BE2C (cell line): ENCODE measurements at regions not wholly inside any gene's neighbourhood (a gene's known extent, or its start where the extent isn't known, plus 50 kb on each side); places are given as distances from the start of the nearest gene placed in this dataset.

Experiments used
- DNase-seq: peaks from one replicate; pipeline ENCODE4 v3.0.0-alpha.2; 2020
- H3K27me3 ChIP-seq: fragments of 250-450 bp; sonication (Bioruptor Pico); 2 replicates; pipeline ENCODE4 v1.5.1; 2020; ENCODE audit warnings: mild to moderate bottlenecking
- H3K36me3 ChIP-seq: fragments of 250-450 bp; sonication (Bioruptor Pico); 2 replicates; pipeline ENCODE4 v1.5.1; 2020; ENCODE audit warnings: mild to moderate bottlenecking
- H3K4me1 ChIP-seq: fragments of 250-450 bp; sonication (Bioruptor Pico); 2 replicates; pipeline ENCODE4 v1.5.1; 2020
- H3K4me3 ChIP-seq: 2 replicates; pipeline ENCODE4 v1.5.1; 2011; ENCODE audit warnings: low read depth, low read length
- H3K9me3 ChIP-seq: fragments of 250-450 bp; sonication (Bioruptor Pico); 2 replicates; pipeline ENCODE4 v1.5.1; 2020
- CTCF ChIP-seq: IDR thresholded peaks from 2 replicates; pipeline ENCODE4 v1.5.1; 2012; ENCODE audit warnings: mild to moderate bottlenecking, low read depth, low read length

GRCh38 chr7:88700725-88701124 lies 58.8 kb upstream of the ZNF804B start:
- H3K4me3 ChIP-seq = no peak overlapping the region
- no peaks in the 10 kb centered on the region for H3K4me1 ChIP-seq
- H3K9me3 ChIP-seq = no peaks in the 10 kb centered on the region
- H3K27me3 ChIP-seq = no peaks in the 10 kb centered on the region
- no peak for DNase-seq
- no peaks in the 10 kb centered on the region for H3K36me3 ChIP-seq
- no peak for TF ChIP-seq CTCF

- Histone ChIP-seq H3K27me3 (no peaks in the 10 kb centered on the region), H3K9me3 (no peaks in the 10 kb centered on the region), H3K4me3 (no peak overlapping the region), H3K4me1 (no peaks in the 10 kb centered on the region), H3K36me3 (no peaks in the 10 kb centered on the region)
- DNase-seq = no peak
- no peak for TF ChIP-seq CTCF
Measured at GRCh38 chr7:88694207-88694606, 65.3 kb upstream of the ZNF804B start.

- no peak for TF ChIP-seq CTCF
- no peak overlapping the region for H3K4me3 ChIP-seq
- H3K36me3 ChIP-seq = no peaks in the 10 kb centered on the region
- no peaks in the 10 kb centered on the region for H3K27me3 ChIP-seq
- no peaks in the 10 kb centered on the region for H3K9me3 ChIP-seq
- no peaks in the 10 kb centered on the region for H3K4me1 ChIP-seq
- DNase-seq = no peak
Measured at GRCh38 chr7:88693131-88693530, 66.4 kb upstream of the ZNF804B start.

- Histone ChIP-seq H3K36me3 (no peaks in the 10 kb centered on the region), H3K4me3 (no peak overlapping the region), H3K9me3 (no peaks in the 10 kb centered on the region), H3K27me3 (no peaks in the 10 kb centered on the region), H3K4me1 (no peaks in the 10 kb centered on the region)
- no peak for TF ChIP-seq CTCF
- DNase-seq = no peak
Measured at GRCh38 chr7:88692493-88692892, 67.0 kb upstream of the ZNF804B start.

- H3K36me3 ChIP-seq = no peaks in the 10 kb centered on the region
Measured at GRCh38 chr7:88689821-88690220, 69.7 kb upstream of the ZNF804B start.

GRCh38 chr7:88688222-88688621 lies 71.3 kb upstream of the ZNF804B start:
- TF ChIP-seq CTCF = no peak
- no peak for DNase-seq
- H3K27me3 ChIP-seq = no peaks in the 10 kb centered on the region
- H3K4me1 ChIP-seq = no peaks in the 10 kb centered on the region
- H3K4me3 ChIP-seq = no peak overlapping the region
- H3K36me3 ChIP-seq = no peaks in the 10 kb centered on the region
- H3K9me3 ChIP-seq = no peaks in the 10 kb centered on the region

More at GRCh38 chr7:88689821-88690220, 69.7 kb upstream of the ZNF804B start:
- TF ChIP-seq CTCF = no peak
- no peak overlapping the region for H3K4me3 ChIP-seq
- no peaks in the 10 kb centered on the region for H3K27me3 ChIP-seq
- no peaks in the 10 kb centered on the region for H3K4me1 ChIP-seq
- DNase-seq = no peak
- H3K9me3 ChIP-seq = no peaks in the 10 kb centered on the region
